ENCODE measurements at regions not wholly inside any gene's neighbourhood (a gene's known extent, or its start where the extent isn't known, plus 50 kb on each side); places are given as distances from the start of the nearest gene placed in this dataset.

DNA sequence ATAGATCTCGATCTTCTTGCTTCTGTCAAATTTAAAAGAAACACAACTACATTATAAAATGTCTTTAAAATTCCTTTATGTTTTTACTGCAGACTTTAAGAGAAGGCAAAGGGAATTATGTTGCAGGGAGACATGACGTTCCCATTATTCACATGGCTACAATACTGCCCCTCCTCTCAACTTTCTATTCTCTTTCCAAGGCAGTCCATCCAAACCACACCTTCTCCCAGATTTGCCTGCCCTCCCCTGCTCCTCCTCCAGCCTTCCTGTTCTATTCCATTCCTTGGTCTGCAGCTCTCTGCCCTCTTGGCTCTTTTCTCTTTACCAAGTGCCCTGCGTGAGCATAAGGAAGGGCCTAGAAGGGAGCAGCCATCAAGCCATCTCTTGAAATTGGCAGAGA, 61.3 kb downstream of the NABP1 start (continued):
- TF ChIP-seq ZNF302 (CRISPR knock-in tag; IDR thresholded peaks at IDR 0.05): no peak
- no peak for TF ChIP-seq MYC (IDR thresholded peaks at IDR 0.05; ENCODE audit: borderline replicate concordance, low read length)
- TF ChIP-seq HOXB5 (CRISPR knock-in tag; IDR thresholded peaks at IDR 0.05): no peak
- no peak for TF ChIP-seq RCOR1 (IDR thresholded peaks at IDR 0.05; ENCODE audit: low read depth, low read length)
- TF ChIP-seq EP300 (IDR thresholded peaks at IDR 0.05): no peak
- TF ChIP-seq, protein P1, sequence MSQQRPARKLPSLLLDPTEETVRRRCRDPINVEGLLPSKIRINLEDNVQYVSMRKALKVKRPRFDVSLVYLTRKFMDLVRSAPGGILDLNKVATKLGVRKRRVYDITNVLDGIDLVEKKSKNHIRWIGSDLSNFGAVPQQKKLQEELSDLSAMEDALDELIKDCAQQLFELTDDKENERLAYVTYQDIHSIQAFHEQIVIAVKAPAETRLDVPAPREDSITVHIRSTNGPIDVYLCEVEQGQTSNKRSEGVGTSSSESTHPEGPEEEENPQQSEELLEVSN (IDR thresholded peaks at IDR 0.05; ENCODE audit: borderline replicate concordance, low read depth): no peak

GRCh38 chr2:191740016-191740419, 62.1 kb downstream of the NABP1 start:
- ChIA-PET POLR2A (no interaction called here), CTCF (no interaction called here)
- Histone ChIP-seq H3K9me3 (no peaks in the 10 kb centered on the region), H3K4me3 (no peak overlapping the region), H3K4me2 (no peak overlapping the region), H3K4me1 (0 out of 3 replicates have a peak, but pooled peaks cover 9% of the 10 kb centered on the region), H3K27ac (no peak overlapping the region)
- peak; percentile 50 to 68; a peak in 5 of 6 replicates for ATAC-seq
- FAIRE-seq: no peak
- peak; percentile 40 for TF ChIP-seq MAFK (IDR thresholded peaks at IDR 0.05; ENCODE audit: partially characterized antibody)
- no peak for TF ChIP-seq FOXS1 (CRISPR knock-in tag; IDR thresholded peaks at IDR 0.05)
- DNase-seq (ENCODE audit: low read depth in 1 of 2, low spot score in 1 of 2): peak; percentile 3 to 11

DNA sequence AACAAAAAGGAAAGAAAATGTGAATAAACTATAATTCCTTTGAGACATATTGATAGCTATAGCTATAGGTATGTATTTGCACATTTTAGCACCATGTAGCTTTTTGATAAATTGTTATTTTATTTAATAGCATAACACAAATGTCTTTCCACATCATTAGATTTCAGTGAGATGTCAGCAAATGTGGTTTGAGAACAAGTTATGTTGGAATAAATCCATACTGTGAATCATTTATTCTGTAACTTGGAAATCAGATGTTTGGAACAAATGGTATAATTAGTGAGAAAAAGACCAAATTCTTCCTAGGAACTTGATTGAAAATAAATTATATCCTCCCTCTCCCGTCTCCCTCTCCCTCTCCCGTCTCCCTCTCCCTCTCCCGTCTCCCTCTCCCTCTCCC, 62.8 kb downstream of the NABP1 start:
- FAIRE-seq (no peak), DNase-seq (ENCODE audit: low read depth in 1 of 2, low spot score in 1 of 2) (no peak), ATAC-seq (no peak)
- CTCF ChIA-PET: no interaction called here
- Histone ChIP-seq H3K4me1 (0 out of 3 replicates have a peak, but pooled peaks cover 9% of the 10 kb centered on the region), H3K27ac (no peak overlapping the region), H3K4me2 (no peak overlapping the region), H3K4me3 (no peak overlapping the region), H3K9me3 (no peaks in the 10 kb centered on the region)
- WGBS (ENCODE audit: missing lambda C conversion rate): 95% methylated on average over 2 of the region's 3 CpGs
- no peak for TF ChIP-seq KDM1A (IDR thresholded peaks at IDR 0.05; ENCODE audit: low read depth)
- TF ChIP-seq HOXA7 (CRISPR knock-in tag; IDR thresholded peaks at IDR 0.05): no peak
- TF ChIP-seq, protein P1 (IDR thresholded peaks at IDR 0.05; ENCODE audit: borderline replicate concordance, low read depth): no peak
- TF ChIP-seq SMC3 (IDR thresholded peaks at IDR 0.05): no peak
- POLR2A ChIA-PET: no interaction called here

GRCh38 chr2:191746346-191747169, 68.6 kb downstream of the NABP1 start:
- CTCF ChIA-PET: interaction anchor here (0.8 to 3.6 kb wide), 3 partner anchors 10 to 416 kb away, joined by 3 to 15 read pairs (median 6); no protein-coding TSS in a partner anchor
- no peak overlapping the region for H3K4me2 ChIP-seq
- WGBS (ENCODE audit: missing lambda C conversion rate): 60% methylated on average over 7 of the region's 7 CpGs

More at GRCh38 chr2:191746346-191747169, 68.6 kb downstream of the NABP1 start:
- 0 out of 3 replicates have a peak, but pooled peaks cover 3% of the 10 kb centered on the region for H3K4me1 ChIP-seq
- ATAC-seq (no peak), FAIRE-seq (no peak), DNase-seq (ENCODE audit: low read depth in 1 of 2, low spot score in 1 of 2) (no peak)
- TF ChIP-seq RNF2 (IDR thresholded peaks at IDR 0.05; ENCODE audit: borderline replicate concordance, low read depth) (no peak), HOXB13 (CRISPR knock-in tag; IDR thresholded peaks at IDR 0.05; ENCODE audit: low read depth) (no peak), GATA3 (IDR thresholded peaks at IDR 0.05; ENCODE audit: borderline replicate concordance) (no peak), CHD4 (IDR thresholded peaks at IDR 0.05; ENCODE audit: borderline replicate concordance) (no peak), HEYL (CRISPR knock-in tag; IDR thresholded peaks at IDR 0.05) (no peak), FOSL2 (IDR thresholded peaks at IDR 0.05) (no peak), FOSL2 (CRISPR knock-in tag; IDR thresholded peaks at IDR 0.05) (no peak), POLR2AphosphoS2 (conservative IDR thresholded peaks at IDR 0.05; ENCODE audit: low read length) (no peak), NR3C1 (IDR thresholded peaks at IDR 0.05) (no peak), SREBF2 (IDR thresholded peaks at IDR 0.05) (no peak), PHF8 (IDR thresholded peaks at IDR 0.05; ENCODE audit: borderline replicate concordance, low read depth) (no peak), MYC (IDR thresholded peaks at IDR 0.05; ENCODE audit: borderline replicate concordance, low read length) (no peak), PBX3 (IDR thresholded peaks at IDR 0.05) (no peak), EP300 (IDR thresholded peaks at IDR 0.05) (no peak)
- TF ChIP-seq, protein P2, sequence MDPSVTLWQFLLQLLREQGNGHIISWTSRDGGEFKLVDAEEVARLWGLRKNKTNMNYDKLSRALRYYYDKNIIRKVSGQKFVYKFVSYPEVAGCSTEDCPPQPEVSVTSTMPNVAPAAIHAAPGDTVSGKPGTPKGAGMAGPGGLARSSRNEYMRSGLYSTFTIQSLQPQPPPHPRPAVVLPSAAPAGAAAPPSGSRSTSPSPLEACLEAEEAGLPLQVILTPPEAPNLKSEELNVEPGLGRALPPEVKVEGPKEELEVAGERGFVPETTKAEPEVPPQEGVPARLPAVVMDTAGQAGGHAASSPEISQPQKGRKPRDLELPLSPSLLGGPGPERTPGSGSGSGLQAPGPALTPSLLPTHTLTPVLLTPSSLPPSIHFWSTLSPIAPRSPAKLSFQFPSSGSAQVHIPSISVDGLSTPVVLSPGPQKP (IDR thresholded peaks at IDR 0.05; ENCODE audit: low read depth, low read length): no peak
- TF ChIP-seq, protein P3, sequence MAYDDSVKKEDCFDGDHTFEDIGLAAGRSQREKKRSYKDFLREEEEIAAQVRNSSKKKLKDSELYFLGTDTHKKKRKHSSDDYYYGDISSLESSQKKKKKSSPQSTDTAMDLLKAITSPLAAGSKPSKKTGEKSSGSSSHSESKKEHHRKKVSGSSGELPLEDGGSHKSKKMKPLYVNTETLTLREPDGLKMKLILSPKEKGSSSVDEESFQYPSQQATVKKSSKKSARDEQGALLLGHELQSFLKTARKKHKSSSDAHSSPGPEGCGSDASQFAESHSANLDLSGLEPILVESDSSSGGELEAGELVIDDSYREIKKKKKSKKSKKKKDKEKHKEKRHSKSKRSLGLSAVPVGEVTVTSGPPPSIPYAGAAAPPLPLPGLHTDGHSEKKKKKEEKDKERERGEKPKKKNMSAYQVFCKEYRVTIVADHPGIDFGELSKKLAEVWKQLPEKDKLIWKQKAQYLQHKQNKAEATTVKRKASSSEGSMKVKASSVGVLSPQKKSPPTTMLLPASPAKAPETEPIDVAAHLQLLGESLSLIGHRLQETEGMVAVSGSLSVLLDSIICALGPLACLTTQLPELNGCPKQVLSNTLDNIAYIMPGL (CRISPR knock-in tag; IDR thresholded peaks at IDR 0.05; ENCODE audit: borderline replicate concordance): no peak
- POLR2A ChIA-PET: no interaction called here
- H3K9me3 ChIP-seq: no peaks in the 10 kb centered on the region
- H3K27ac ChIP-seq: no peak overlapping the region
- H3K4me3 ChIP-seq: no peak overlapping the region
